SK-N-SH treated with all-trans-retinoic acid at 6 μM for 48 hours (cell line): ENCODE measurements at regions not wholly inside any gene's neighbourhood (a gene's known extent, or its start where the extent isn't known, plus 50 kb on each side); places are given as distances from the start of the nearest gene placed in this dataset.
"Not testable (repeated sequence)": the region's sequence is repeated elsewhere in the genome, so short reads cannot be mapped to it uniquely, and the experiment has no call there.

Experiments used
- ATAC-seq: fragments of 200-7000 bp; cut with Tn5 transposase; 3 replicates; pipeline ENCODE4 v1.9.1; 2020; ENCODE audit warnings: mild to moderate bottlenecking, moderate library complexity
- ARNTL ChIP-seq: fragments of 450-650 bp; formaldehyde crosslinking; IDR thresholded peaks from 2 replicates; pipeline ENCODE4 v1.5.0; 2020; ENCODE audit warnings: low read depth, mild to moderate bottlenecking, moderate library complexity, borderline replicate concordance
- BACH2 ChIP-seq: fragments of 250-450 bp; sonication (Bioruptor Pico); IDR thresholded peaks from 2 replicates; pipeline ENCODE4 v1.9.0; 2021; ENCODE audit warnings: mild to moderate bottlenecking, borderline replicate concordance
- CREB5 ChIP-seq: fragments of 250-450 bp; sonication (Bioruptor Pico); IDR thresholded peaks from 2 replicates; pipeline ENCODE4 v1.5.1; 2020; ENCODE audit warnings: low read depth, mild to moderate bottlenecking, moderate library complexity
- CSDC2 ChIP-seq: fragments of 250-450 bp; sonication (Bioruptor Pico); IDR thresholded peaks from 2 replicates; pipeline ENCODE4 v1.5.0; 2020; ENCODE audit warnings: mild to moderate bottlenecking, moderate library complexity
- ESRRG ChIP-seq: fragments of 250-450 bp; sonication (Bioruptor Pico); IDR thresholded peaks from 2 replicates; pipeline ENCODE4 v1.6.1; 2021; ENCODE audit warnings: mild to moderate bottlenecking
- GLIS3 ChIP-seq: fragments of 250-450 bp; sonication (Bioruptor Pico); IDR thresholded peaks from 2 replicates; pipeline ENCODE4 v1.5.0; 2020; ENCODE audit warnings: mild to moderate bottlenecking, moderate library complexity
- ISL1 ChIP-seq: fragments of 250-450 bp; sonication (Bioruptor Pico); IDR thresholded peaks from 2 replicates; pipeline ENCODE4 v2.1.2; 2022; ENCODE audit warnings: mild to moderate bottlenecking, moderate library complexity
- OSR1 ChIP-seq: fragments of 250-450 bp; sonication (Bioruptor Pico); IDR thresholded peaks from 2 replicates; pipeline ENCODE4 v1.8.0; 2022; ENCODE audit warnings: moderate library complexity, mild to moderate bottlenecking, inconsistent platforms
- POU6F1 ChIP-seq: fragments of 250-450 bp; sonication (Bioruptor Pico); IDR thresholded peaks from 2 replicates; pipeline ENCODE4 v1.8.0; 2021; ENCODE audit warnings: low read depth, mild to moderate bottlenecking, moderate library complexity, borderline replicate concordance
- PPARA ChIP-seq: fragments of 250-450 bp; sonication (Bioruptor Pico); IDR thresholded peaks from 2 replicates; pipeline ENCODE4 v1.5.0; 2020; ENCODE audit warnings: mild to moderate bottlenecking, borderline replicate concordance
- RARB ChIP-seq: fragments of 250-450 bp; sonication (Bioruptor Pico); IDR thresholded peaks from 2 replicates; pipeline ENCODE4 v1.8.0; 2021; ENCODE audit warnings: mild to moderate bottlenecking, moderate library complexity
- SNAI2 ChIP-seq: fragments of 250-450 bp; sonication (Bioruptor Pico); IDR thresholded peaks from 2 replicates; pipeline ENCODE4 v1.5.0; 2020; ENCODE audit warnings: mild to moderate bottlenecking, moderate library complexity
- TCF4 ChIP-seq: fragments of 250-450 bp; sonication (Bioruptor Pico); IDR thresholded peaks from 2 replicates; pipeline ENCODE4 v1.8.0; 2021; ENCODE audit warnings: mild to moderate bottlenecking, moderate library complexity, borderline replicate concordance
- TOX ChIP-seq: fragments of 250-450 bp; sonication (Bioruptor Pico); IDR thresholded peaks from 2 replicates; pipeline ENCODE4 v1.8.0; 2021; ENCODE audit warnings: mild to moderate bottlenecking, moderate library complexity, borderline replicate concordance
- TSHZ2 ChIP-seq: fragments of 250-450 bp; sonication (Bioruptor Pico); IDR thresholded peaks from 2 replicates; pipeline ENCODE4 v1.5.0; 2020; ENCODE audit warnings: mild to moderate bottlenecking, moderate library complexity
- ZC3H10 ChIP-seq: fragments of 250-450 bp; sonication (Bioruptor Pico); IDR thresholded peaks from 2 replicates; pipeline ENCODE4 v1.5.1; 2021; ENCODE audit warnings: mild to moderate bottlenecking, moderate library complexity
- ZFP3 ChIP-seq: fragments of 250-450 bp; sonication (Bioruptor Pico); IDR thresholded peaks from 2 replicates; pipeline ENCODE4 v1.5.0; 2020; ENCODE audit warnings: mild to moderate bottlenecking, moderate library complexity
- ZFP30 ChIP-seq: fragments of 450-650 bp; formaldehyde crosslinking; IDR thresholded peaks from 2 replicates; pipeline ENCODE4 v1.5.0; 2022; ENCODE audit warnings: mild to moderate bottlenecking, moderate library complexity
- ZNF565 ChIP-seq: fragments of 450-650 bp; formaldehyde crosslinking; conservative IDR thresholded peaks from 2 replicates; pipeline ENCODE4 v1.5.0; 2020; ENCODE audit warnings: low read depth, mild to moderate bottlenecking, moderate library complexity
- ZNF70 ChIP-seq: fragments of 450-650 bp; formaldehyde crosslinking; IDR thresholded peaks from 2 replicates; pipeline ENCODE4 v1.5.0; 2020; ENCODE audit warnings: mild to moderate bottlenecking, moderate library complexity
- ZNF8 ChIP-seq: fragments of 450-650 bp; formaldehyde crosslinking; IDR thresholded peaks from 2 replicates; pipeline ENCODE4 v1.5.0; 2020; ENCODE audit warnings: mild to moderate bottlenecking, moderate library complexity

GRCh38 chr1:70504821-70505193 is 93.7 kb downstream of the CTH start (continued):
- TF ChIP-seq POU6F1 (CRISPR knock-in tag) (peak; percentile 82; the same call in 1 of the 2 replicates), ZNF8 (no peak), ZC3H10 (CRISPR knock-in tag) (no peak), TCF4 (peak; percentile 77), CSDC2 (no peak), ZNF70 (CRISPR knock-in tag) (no peak), TOX (CRISPR knock-in tag) (peak; percentile 90), RARB (CRISPR knock-in tag) (peak; percentile 87; the same call in 1 of the 2 replicates)
- TF ChIP-seq, all 23 proteins: peak for 6

- not testable (repeated sequence) for ATAC-seq
Observed at GRCh38 chr1:70507991-70508390, 96.9 kb downstream of the CTH start.

- TF ChIP-seq ZC3H10 (CRISPR knock-in tag) (no peak), ISL1 (CRISPR knock-in tag) (0 out of 2 replicates have a peak, but pooled peaks have one; percentile 12), RARB (CRISPR knock-in tag) (no peak)
- peak; percentile 89 for ATAC-seq
Observed at GRCh38 chr1:70509996-70510876, 99.2 kb downstream of the CTH start.

GRCh38 chr1:70517444-70517843 is 106.4 kb downstream of the CTH start:
- ATAC-seq, result no peak
- TF ChIP-seq PPARA (CRISPR knock-in tag) (no peak), ZNF565 (no peak), ESRRG (CRISPR knock-in tag) (no peak), ARNTL (no peak), CSDC2 (no peak), ZFP3 (no peak), POU6F1 (CRISPR knock-in tag) (no peak), OSR1 (CRISPR knock-in tag) (no peak), ISL1 (CRISPR knock-in tag) (no peak), RARB (CRISPR knock-in tag) (no peak), SNAI2 (no peak), TCF4 (no peak), BACH2 (CRISPR knock-in tag) (no peak), ZFP30 (CRISPR knock-in tag) (no peak), ZC3H10 (CRISPR knock-in tag) (no peak), GLIS3 (no peak), CREB5 (no peak)

- no peak for ATAC-seq
Observed at GRCh38 chr1:70518106-70518505, 107.0 kb downstream of the CTH start.

More at GRCh38 chr1:70518106-70518505, 107.0 kb downstream of the CTH start:
- TF ChIP-seq RARB (CRISPR knock-in tag) (no peak), ARNTL (no peak), ZC3H10 (CRISPR knock-in tag) (no peak), ZFP30 (CRISPR knock-in tag) (no peak), ZFP3 (no peak), TSHZ2 (no peak), GLIS3 (no peak), OSR1 (CRISPR knock-in tag) (no peak)
